Brain microvascular endothelial cell (primary cell): ENCODE measurements at regions not wholly inside any gene's neighbourhood (a gene's known extent, or its start where the extent isn't known, plus 50 kb on each side); places are given as distances from the start of the nearest gene placed in this dataset.

Experiments
- DNase-seq: peaks from one replicate; pipeline ENCODE4 v3.0.0-alpha.2; 2020
- H3K27ac ChIP-seq: fragments of 250-450 bp; sonication (Bioruptor Pico); 2 replicates; pipeline ENCODE4 v1.5.1; 2020; ENCODE audit warnings: mild to moderate bottlenecking, moderate library complexity
- H3K27me3 ChIP-seq: fragments of 250-450 bp; sonication (Bioruptor Pico); replicated peaks from 2 replicates; pipeline ENCODE4 v1.5.1; 2020; ENCODE audit warnings: mild to moderate bottlenecking
- H3K36me3 ChIP-seq: fragments of 250-450 bp; sonication (Bioruptor Pico); replicated peaks from 2 replicates; pipeline ENCODE4 v1.5.1; 2020; ENCODE audit warnings: mild to moderate bottlenecking
- H3K4me3 ChIP-seq: 2 replicates; pipeline ENCODE4 v1.5.1; 2011; ENCODE audit warnings: low read depth, mild to moderate bottlenecking, control low read depth, low read length, moderate library complexity
- in situ Hi-C: cut with HindIII; loops from 2 replicates; pipeline ENCODE4 v1.10.0; 2017; ENCODE audit warnings: low sequenced_read_pairs, low pct_ligation_motif_present
- TF ChIP-seq, protein P1 (sequence below): IDR thresholded peaks from 2 replicates; pipeline ENCODE4 v1.5.1; 2011; ENCODE audit warnings: low read depth, mild to moderate bottlenecking, moderate library complexity, low read length, control low read depth, inconsistent platforms; ENCODE audit errors: missing control alignments

DNA sequence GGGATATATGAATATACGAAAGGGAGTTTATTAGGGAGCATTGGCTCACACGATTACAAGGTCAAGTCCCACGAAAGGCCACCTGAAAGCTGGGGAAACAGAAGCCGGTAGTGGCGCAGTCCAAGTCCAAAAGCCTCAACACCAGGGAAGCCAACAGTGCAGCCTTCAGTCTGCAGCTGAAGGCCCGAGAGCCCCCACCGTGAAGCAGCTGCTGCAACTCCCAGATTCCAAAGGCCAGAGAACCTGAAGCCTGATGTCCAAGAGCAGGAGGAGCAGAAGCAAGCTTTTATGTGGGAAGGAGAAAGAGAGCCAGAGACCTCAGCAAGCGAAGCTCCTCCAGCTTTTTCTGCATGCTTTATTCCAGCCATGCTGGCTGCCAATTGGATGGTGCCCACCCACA lies 275.8 kb downstream of the PTTG2 start:
- in situ Hi-C loops = no loop called here
- DNase-seq = no peak
- H3K4me3 ChIP-seq = no peak overlapping the region
- no peak overlapping the region for H3K27ac ChIP-seq
- H3K36me3 ChIP-seq = no peaks in the 10 kb centered on the region
- no peaks in the 10 kb centered on the region for H3K27me3 ChIP-seq
- TF ChIP-seq, protein P1, sequence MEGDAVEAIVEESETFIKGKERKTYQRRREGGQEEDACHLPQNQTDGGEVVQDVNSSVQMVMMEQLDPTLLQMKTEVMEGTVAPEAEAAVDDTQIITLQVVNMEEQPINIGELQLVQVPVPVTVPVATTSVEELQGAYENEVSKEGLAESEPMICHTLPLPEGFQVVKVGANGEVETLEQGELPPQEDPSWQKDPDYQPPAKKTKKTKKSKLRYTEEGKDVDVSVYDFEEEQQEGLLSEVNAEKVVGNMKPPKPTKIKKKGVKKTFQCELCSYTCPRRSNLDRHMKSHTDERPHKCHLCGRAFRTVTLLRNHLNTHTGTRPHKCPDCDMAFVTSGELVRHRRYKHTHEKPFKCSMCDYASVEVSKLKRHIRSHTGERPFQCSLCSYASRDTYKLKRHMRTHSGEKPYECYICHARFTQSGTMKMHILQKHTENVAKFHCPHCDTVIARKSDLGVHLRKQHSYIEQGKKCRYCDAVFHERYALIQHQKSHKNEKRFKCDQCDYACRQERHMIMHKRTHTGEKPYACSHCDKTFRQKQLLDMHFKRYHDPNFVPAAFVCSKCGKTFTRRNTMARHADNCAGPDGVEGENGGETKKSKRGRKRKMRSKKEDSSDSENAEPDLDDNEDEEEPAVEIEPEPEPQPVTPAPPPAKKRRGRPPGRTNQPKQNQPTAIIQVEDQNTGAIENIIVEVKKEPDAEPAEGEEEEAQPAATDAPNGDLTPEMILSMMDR = no peak

DNA sequence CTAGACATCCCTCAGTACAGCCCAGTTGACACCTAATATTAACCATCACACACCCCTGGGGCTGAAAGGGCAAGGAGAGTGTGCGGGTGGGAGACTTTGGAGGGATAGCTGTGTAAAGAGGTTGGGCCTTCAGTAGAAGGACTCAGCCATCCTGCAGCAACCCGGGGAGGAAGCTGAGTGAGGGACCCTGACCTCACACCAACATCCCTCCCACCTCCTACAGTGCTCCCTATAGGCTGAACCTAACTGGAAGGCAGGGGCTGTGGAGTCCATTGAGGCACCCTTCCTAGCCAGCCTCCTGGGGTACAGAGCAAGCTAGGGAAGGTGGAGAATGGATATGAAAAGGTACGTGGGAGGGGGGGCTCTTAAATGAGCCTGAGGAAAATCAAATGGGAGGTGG lies 276.3 kb downstream of the PTTG2 start:
- no peak overlapping the region for H3K27ac ChIP-seq
- H3K27me3 ChIP-seq = no peaks in the 10 kb centered on the region
- in situ Hi-C loops = no loop called here
- TF ChIP-seq, protein P1 = no peak
- no peak overlapping the region for H3K4me3 ChIP-seq
- no peak for DNase-seq
- no peaks in the 10 kb centered on the region for H3K36me3 ChIP-seq

DNA sequence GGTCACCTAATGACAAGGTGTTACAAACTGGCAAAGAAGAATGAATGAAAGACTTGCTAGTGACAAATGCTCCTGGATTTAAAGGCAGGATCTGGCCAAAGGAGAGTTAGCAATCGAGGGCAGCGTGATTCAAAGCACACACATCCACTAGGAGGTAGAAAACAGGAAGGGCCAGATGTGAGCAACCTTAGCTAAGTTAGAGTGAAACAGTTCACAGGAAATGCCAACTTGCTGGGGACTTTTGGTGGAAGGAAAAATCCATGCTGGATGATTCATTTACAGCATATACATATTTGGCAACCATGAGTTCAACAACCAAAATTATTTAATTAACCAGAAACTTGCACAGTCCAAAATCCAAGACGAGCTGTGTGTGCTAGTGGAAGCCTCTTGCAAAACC lies 276.9 kb downstream of the PTTG2 start:
- H3K27me3 ChIP-seq = no peaks in the 10 kb centered on the region
- DNase-seq = peak; percentile 21
- H3K4me3 ChIP-seq = no peak overlapping the region
- TF ChIP-seq, protein P1 = peak; percentile 36
- H3K27ac ChIP-seq = no peak overlapping the region
- in situ Hi-C loops = no loop called here
- H3K36me3 ChIP-seq = no peaks in the 10 kb centered on the region

DNA sequence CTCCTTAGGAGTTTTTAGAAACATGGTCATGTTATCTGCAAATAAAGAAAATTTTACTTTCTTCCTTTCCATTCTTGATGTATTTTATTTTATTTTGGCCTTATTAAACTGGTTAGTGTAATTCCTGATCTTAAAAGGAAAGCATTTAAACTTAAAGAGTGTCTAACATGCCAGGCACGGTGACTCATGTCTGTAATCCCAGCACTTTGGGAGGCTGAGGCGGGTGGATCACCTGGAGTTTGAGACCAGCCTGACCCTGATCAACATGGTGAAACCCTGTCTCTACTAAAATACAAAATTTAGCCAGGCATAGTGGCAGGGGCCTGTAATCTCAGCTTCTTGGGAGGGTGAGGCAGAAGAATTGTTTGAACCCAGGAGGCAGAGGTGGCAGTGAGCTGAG lies 281.3 kb downstream of the PTTG2 start:
- Histone ChIP-seq H3K27me3 (no peaks in the 10 kb centered on the region), H3K4me3 (no peak overlapping the region), H3K27ac (no peak overlapping the region), H3K36me3 (no peaks in the 10 kb centered on the region)
- TF ChIP-seq, protein P1 = no peak
- in situ Hi-C loops = no loop called here
- DNase-seq = no peak

DNA sequence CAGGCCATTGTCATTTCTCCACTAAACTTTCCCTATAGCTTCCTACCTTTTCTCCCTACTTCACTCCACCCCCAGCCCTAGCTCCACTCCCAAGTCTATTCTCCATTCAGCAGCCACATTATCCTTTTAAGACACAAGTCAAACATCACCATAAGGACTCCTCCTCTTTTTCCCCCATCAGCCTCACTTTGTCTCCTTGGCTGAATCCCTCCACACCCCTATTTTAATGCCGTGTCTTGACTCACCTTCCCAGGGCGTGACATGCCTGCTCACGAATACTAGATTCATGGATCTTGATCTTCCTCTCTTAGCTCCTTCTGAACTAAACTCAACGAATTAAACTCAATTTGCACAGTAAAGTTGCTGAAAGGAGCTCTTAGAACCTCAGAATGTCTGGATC lies 281.9 kb downstream of the PTTG2 start:
- H3K27ac ChIP-seq = no peak overlapping the region
- in situ Hi-C loops = no loop called here

More for the DNA sequence above, 281.9 kb downstream of the PTTG2 start:
- Histone ChIP-seq H3K4me3 (no peak overlapping the region), H3K36me3 (no peaks in the 10 kb centered on the region), H3K27me3 (no peaks in the 10 kb centered on the region)
- no peak for DNase-seq
- TF ChIP-seq, protein P1 = no peak
